ENCODE measurements at regions not wholly inside any gene's neighbourhood (a gene's known extent, or its start where the extent isn't known, plus 50 kb on each side); places are given as distances from the start of the nearest gene placed in this dataset.

- Histone ChIP-seq H3K36me3 (ENCODE audit: insufficient read depth, low read length) (no peaks in the 10 kb centered on the region), H3K27me3 (ENCODE audit: insufficient read depth, low read depth, low read length) (no peaks in the 10 kb centered on the region), H4K20me1 (ENCODE audit: insufficient read depth) (no peaks in the 10 kb centered on the region), H2AFZ (ENCODE audit: low read depth, low read length) (no peak overlapping the region), H3K79me2 (replicated peaks; ENCODE audit: insufficient read depth, low read length) (no peaks in the 10 kb centered on the region), H3K9ac (ENCODE audit: low read length) (no peak overlapping the region), H3K4me2 (ENCODE audit: low read length) (no peak overlapping the region), H3F3A (ENCODE audit: insufficient read depth, low read length, poor library complexity, severe bottlenecking) (no peaks in the 10 kb centered on the region), H3K9me3 (ENCODE audit: low read length) (no peaks in the 10 kb centered on the region), H3K9me2 (ENCODE audit: insufficient read depth, low read length) (no peaks in the 10 kb centered on the region), H3K4me3 (ENCODE audit: low read length) (no peak overlapping the region), H3K27ac (ENCODE audit: low read length) (no peak overlapping the region)
- TF ChIP-seq RAD21 (conservative IDR thresholded peaks at IDR 0.05), result no peak
- TF ChIP-seq TAF1 (IDR thresholded peaks at IDR 0.05; ENCODE audit: low read depth), result no peak
- TF ChIP-seq REST (IDR thresholded peaks at IDR 0.05; ENCODE audit: borderline replicate concordance), result no peak
Observed at GRCh38 chr14:87629788-87630187, 363.2 kb downstream of the GALC start.

GRCh38 chr14:87628780-87629179 is 364.2 kb downstream of the GALC start:
- Histone ChIP-seq H3K4me2 (ENCODE audit: low read length) (no peak overlapping the region), H3K79me2 (replicated peaks; ENCODE audit: insufficient read depth, low read length) (no peaks in the 10 kb centered on the region), H3K27ac (ENCODE audit: low read length) (no peak overlapping the region), H3K27me3 (ENCODE audit: insufficient read depth, low read depth, low read length) (no peaks in the 10 kb centered on the region), H3K9me3 (ENCODE audit: low read length) (no peaks in the 10 kb centered on the region), H3K4me3 (ENCODE audit: low read length) (no peak overlapping the region), H3K9ac (ENCODE audit: low read length) (no peak overlapping the region), H4K20me1 (ENCODE audit: insufficient read depth) (no peaks in the 10 kb centered on the region), H3K9me2 (ENCODE audit: insufficient read depth, low read length) (no peaks in the 10 kb centered on the region), H3F3A (ENCODE audit: insufficient read depth, low read length, poor library complexity, severe bottlenecking) (no peaks in the 10 kb centered on the region), H2AFZ (ENCODE audit: low read depth, low read length) (no peak overlapping the region), H3K36me3 (ENCODE audit: insufficient read depth, low read length) (no peaks in the 10 kb centered on the region)
- TF ChIP-seq REST (IDR thresholded peaks at IDR 0.05; ENCODE audit: borderline replicate concordance), result no peak
- no peak for TF ChIP-seq TAF1 (IDR thresholded peaks at IDR 0.05; ENCODE audit: low read depth)
- TF ChIP-seq EP300 (conservative IDR thresholded peaks at IDR 0.05; ENCODE audit: poor library complexity, severe bottlenecking), result no peak
- TF ChIP-seq CTCF (IDR thresholded peaks at IDR 0.05; ENCODE audit: poor library complexity, severe bottlenecking), result no peak
- no peak for TF ChIP-seq POLR2AphosphoS5 (IDR thresholded peaks at IDR 0.05)
- no peak for TF ChIP-seq EZH2 (IDR thresholded peaks at IDR 0.05; ENCODE audit: borderline replicate concordance, insufficient read depth, low read length, poor library complexity, severe bottlenecking)
- TF ChIP-seq RAD21 (conservative IDR thresholded peaks at IDR 0.05), result no peak
- no peak for TF ChIP-seq SMC3 (conservative IDR thresholded peaks at IDR 0.05; ENCODE audit: poor library complexity)
